Activated CD4-positive, alpha-beta memory T cell treated with anti-CD3 and anti-CD28 coated beads, Interleukin-2, amount 10 ng/mL, durations not matched to agents 7 days and 5 days (primary cell): ENCODE measurements at regions not wholly inside any gene's neighbourhood (a gene's known extent, or its start where the extent isn't known, plus 50 kb on each side); places are given as distances from the start of the nearest gene placed in this dataset.

Experiments
- CTCF ChIA-PET: fragments of 350-600 bp; sonication (Branson Sonifier 250); formaldehyde crosslinking; loops from one replicate; lab custom pipeline; 2021; ENCODE audit warnings: antibody characterized with exemption, inconsistent platforms; lab: Charles Lee
- POLR2A ChIA-PET: fragments of 350-600 bp; sonication (Branson Sonifier 250); formaldehyde crosslinking; loops from one replicate; lab custom pipeline; 2021; ENCODE audit warnings: antibody characterized with exemption; lab: Charles Lee
- DNase-seq: peaks from one replicate; pipeline ENCODE4 v3.0.0-alpha.2; 2020
- H3K27ac Mint-ChIP-seq: one replicate; pipeline ENCODE4 v1.8.0; 2021; ENCODE audit warnings: mild to moderate bottlenecking, mixed read lengths
- H3K27me3 Mint-ChIP-seq: one replicate; pipeline ENCODE4 v1.8.0; 2021; ENCODE audit warnings: mixed read lengths
- H3K36me3 Mint-ChIP-seq: one replicate; pipeline ENCODE4 v1.8.0; 2021; ENCODE audit warnings: low read depth, mixed read lengths
- H3K4me1 Mint-ChIP-seq: one replicate; pipeline ENCODE4 v1.8.0; 2021; ENCODE audit warnings: mixed read lengths
- H3K4me3 Mint-ChIP-seq: one replicate; pipeline ENCODE4 v1.8.0; 2021; ENCODE audit warnings: mild to moderate bottlenecking, mixed read lengths
- H3K9me3 Mint-ChIP-seq: one replicate; pipeline ENCODE4 v1.8.0; 2021; ENCODE audit warnings: mixed read lengths

- H3K4me3 Mint-ChIP-seq: no peak overlapping the region
- CTCF ChIA-PET: interaction anchor here (1.1 to 3.7 kb wide), 8 partner anchors 9 to 509 kb away, joined by 3 to 25 read pairs (median 10); no protein-coding TSS in a partner anchor
- H3K4me1 Mint-ChIP-seq: peaks cover 1% of the 10 kb centered on the region
- no peaks in the 10 kb centered on the region for H3K36me3 Mint-ChIP-seq
- POLR2A ChIA-PET: no interaction called here
- H3K27ac Mint-ChIP-seq: no peak overlapping the region
- H3K9me3 Mint-ChIP-seq: no peaks in the 10 kb centered on the region
- peaks cover 59% of the 10 kb centered on the region for H3K27me3 Mint-ChIP-seq
- no peak for DNase-seq
Observed at GRCh38 chr2:176636401-176636800, 367.2 kb downstream of the MTX2 start.

- H3K27me3 Mint-ChIP-seq: peaks cover 62% of the 10 kb centered on the region
- no peak overlapping the region for H3K27ac Mint-ChIP-seq
- no peak for DNase-seq
- no peaks in the 10 kb centered on the region for H3K9me3 Mint-ChIP-seq
- ChIA-PET CTCF (interaction anchor here (1.1 to 3.7 kb wide), 10 partner anchors 8 to 512 kb away, joined by 3 to 25 read pairs (median 8); no protein-coding TSS in a partner anchor), POLR2A (no interaction called here)
- H3K4me3 Mint-ChIP-seq: peak overlapping the region; percentile 34
- no peaks in the 10 kb centered on the region for H3K36me3 Mint-ChIP-seq
- peaks cover 1% of the 10 kb centered on the region for H3K4me1 Mint-ChIP-seq
Observed at GRCh38 chr2:176637142-176637485, 367.9 kb downstream of the MTX2 start.

GRCh38 chr2:176637486-176638166, 368.4 kb downstream of the MTX2 start:
- H3K36me3 Mint-ChIP-seq: no peaks in the 10 kb centered on the region
- peaks cover 61% of the 10 kb centered on the region for H3K27me3 Mint-ChIP-seq
- DNase-seq: no peak
- peaks cover 1% of the 10 kb centered on the region for H3K4me1 Mint-ChIP-seq
- H3K27ac Mint-ChIP-seq: no peak overlapping the region
- H3K9me3 Mint-ChIP-seq: no peaks in the 10 kb centered on the region
- CTCF ChIA-PET: interaction anchor here (0.6 to 3.7 kb wide), 21 partner anchors 7 to 805 kb away, joined by 3 to 25 read pairs (median 5); no protein-coding TSS in a partner anchor
- POLR2A ChIA-PET: no interaction called here
- H3K4me3 Mint-ChIP-seq: peak overlapping the region; percentile 51

GRCh38 chr2:176638167-176639015, 369.1 kb downstream of the MTX2 start:
- H3K36me3 Mint-ChIP-seq: no peaks in the 10 kb centered on the region
- H3K4me1 Mint-ChIP-seq: peaks cover 1% of the 10 kb centered on the region
- DNase-seq: peak; percentile 61
- H3K27ac Mint-ChIP-seq: no peak overlapping the region
- CTCF ChIA-PET: interaction anchor here (0.6 to 3.7 kb wide), 23 partner anchors 9 to 805 kb away, joined by 3 to 25 read pairs (median 4); no protein-coding TSS in a partner anchor
- POLR2A ChIA-PET: no interaction called here
- no peaks in the 10 kb centered on the region for H3K9me3 Mint-ChIP-seq
- peak overlapping the region; percentile 51 for H3K4me3 Mint-ChIP-seq
- H3K27me3 Mint-ChIP-seq: peaks cover 63% of the 10 kb centered on the region

GRCh38 chr2:176639016-176639343, 369.7 kb downstream of the MTX2 start:
- no peak overlapping the region for H3K4me3 Mint-ChIP-seq
- ChIA-PET POLR2A (no interaction called here), CTCF (interaction anchor here (0.7 to 3.7 kb wide), 9 partner anchors 10 to 512 kb away, joined by 3 to 25 read pairs (median 6); no protein-coding TSS in a partner anchor)
- DNase-seq: no peak
- H3K4me1 Mint-ChIP-seq: peaks cover 1% of the 10 kb centered on the region
- H3K36me3 Mint-ChIP-seq: no peaks in the 10 kb centered on the region
- H3K27ac Mint-ChIP-seq: no peak overlapping the region
- H3K27me3 Mint-ChIP-seq: peaks cover 64% of the 10 kb centered on the region
- H3K9me3 Mint-ChIP-seq: no peaks in the 10 kb centered on the region

GRCh38 chr2:176639671-176640070, 370.4 kb downstream of the MTX2 start:
- no peaks in the 10 kb centered on the region for H3K36me3 Mint-ChIP-seq
- H3K27me3 Mint-ChIP-seq: peaks cover 66% of the 10 kb centered on the region

GRCh38 chr2:176641436-176641835, 372.2 kb downstream of the MTX2 start:
- no peaks in the 10 kb centered on the region for H3K36me3 Mint-ChIP-seq
- H3K4me3 Mint-ChIP-seq: no peak overlapping the region
- CTCF ChIA-PET: interaction anchor here (3.6 kb wide), 1 partner anchor 11 kb away, joined by 21 read pairs; no protein-coding TSS in a partner anchor

More at GRCh38 chr2:176639671-176640070, 370.4 kb downstream of the MTX2 start:
- CTCF ChIA-PET: interaction anchor here (0.8 to 3.7 kb wide), 5 partner anchors 9 to 512 kb away, joined by 3 to 25 read pairs (median 6); no protein-coding TSS in a partner anchor
- POLR2A ChIA-PET: interaction anchor here (1.0 kb wide), 1 partner anchor 13 kb away, joined by 3 read pairs; no protein-coding TSS in a partner anchor
- DNase-seq: no peak
- Mint-ChIP-seq H3K4me1 (peaks cover 1% of the 10 kb centered on the region), H3K9me3 (no peaks in the 10 kb centered on the region), H3K27ac (no peak overlapping the region), H3K4me3 (no peak overlapping the region)

GRCh38 chr2:176642074-176642473, 372.8 kb downstream of the MTX2 start:
- POLR2A ChIA-PET: no interaction called here
- no peak overlapping the region for H3K27ac Mint-ChIP-seq
- CTCF ChIA-PET: interaction anchor here (3.6 kb wide), 1 partner anchor 10 kb away, joined by 21 read pairs; no protein-coding TSS in a partner anchor
- peaks cover 1% of the 10 kb centered on the region for H3K4me1 Mint-ChIP-seq
- no peak overlapping the region for H3K4me3 Mint-ChIP-seq
- no peaks in the 10 kb centered on the region for H3K9me3 Mint-ChIP-seq
- DNase-seq: no peak
- no peaks in the 10 kb centered on the region for H3K36me3 Mint-ChIP-seq
- peaks cover 75% of the 10 kb centered on the region for H3K27me3 Mint-ChIP-seq

More at GRCh38 chr2:176641436-176641835, 372.2 kb downstream of the MTX2 start:
- Mint-ChIP-seq H3K4me1 (peaks cover 1% of the 10 kb centered on the region), H3K9me3 (no peaks in the 10 kb centered on the region), H3K27me3 (peaks cover 75% of the 10 kb centered on the region), H3K27ac (no peak overlapping the region)
- DNase-seq: no peak
- POLR2A ChIA-PET: no interaction called here

- ChIA-PET CTCF (interaction anchor here (3.6 kb wide), 1 partner anchor 8 kb away, joined by 21 read pairs; no protein-coding TSS in a partner anchor), POLR2A (no interaction called here)
- Mint-ChIP-seq H3K36me3 (no peaks in the 10 kb centered on the region), H3K4me1 (no peaks in the 10 kb centered on the region), H3K9me3 (no peaks in the 10 kb centered on the region), H3K4me3 (no peak overlapping the region), H3K27ac (no peak overlapping the region), H3K27me3 (peaks cover 73% of the 10 kb centered on the region)
- no peak for DNase-seq
Observed at GRCh38 chr2:176643646-176644045, 374.4 kb downstream of the MTX2 start.

- CTCF ChIA-PET: interaction anchor here (0.7 kb wide), 1 partner anchor 9 kb away, joined by 3 read pairs; no protein-coding TSS in a partner anchor
- no peak overlapping the region for H3K4me3 Mint-ChIP-seq
- H3K36me3 Mint-ChIP-seq: no peaks in the 10 kb centered on the region
- POLR2A ChIA-PET: no interaction called here
- H3K27me3 Mint-ChIP-seq: peaks cover 68% of the 10 kb centered on the region
- H3K27ac Mint-ChIP-seq: no peak overlapping the region
- no peaks in the 10 kb centered on the region for H3K9me3 Mint-ChIP-seq
- no peaks in the 10 kb centered on the region for H3K4me1 Mint-ChIP-seq
- DNase-seq: no peak
Observed at GRCh38 chr2:176645494-176645893, 376.3 kb downstream of the MTX2 start.

- no peaks in the 10 kb centered on the region for H3K4me1 Mint-ChIP-seq
- DNase-seq: no peak
- H3K36me3 Mint-ChIP-seq: no peaks in the 10 kb centered on the region
- ChIA-PET POLR2A (no interaction called here), CTCF (no interaction called here)
- H3K4me3 Mint-ChIP-seq: no peak overlapping the region
- H3K27me3 Mint-ChIP-seq: peaks cover 64% of the 10 kb centered on the region
- no peaks in the 10 kb centered on the region for H3K9me3 Mint-ChIP-seq
- H3K27ac Mint-ChIP-seq: no peak overlapping the region
Observed at GRCh38 chr2:176646033-176646615, 376.9 kb downstream of the MTX2 start.

GRCh38 chr2:176647325-176648165, 378.3 kb downstream of the MTX2 start:
- H3K36me3 Mint-ChIP-seq: no peaks in the 10 kb centered on the region
- POLR2A ChIA-PET: interaction anchor here (0.7 kb wide), 1 partner anchor 159 kb away, joined by 3 read pairs; no protein-coding TSS in a partner anchor
- DNase-seq: no peak
- CTCF ChIA-PET: interaction anchor here (1.1 kb wide), 1 partner anchor 9 kb away, joined by 3 read pairs; no protein-coding TSS in a partner anchor
- H3K27ac Mint-ChIP-seq: no peak overlapping the region
- H3K9me3 Mint-ChIP-seq: no peaks in the 10 kb centered on the region
- H3K4me3 Mint-ChIP-seq: no peak overlapping the region
- peaks cover 62% of the 10 kb centered on the region for H3K27me3 Mint-ChIP-seq
- peaks cover 5% of the 10 kb centered on the region for H3K4me1 Mint-ChIP-seq
